ENCODE measurements at regions not wholly inside any gene's neighbourhood (a gene's known extent, or its start where the extent isn't known, plus 50 kb on each side); places are given as distances from the start of the nearest gene placed in this dataset.

DNA sequence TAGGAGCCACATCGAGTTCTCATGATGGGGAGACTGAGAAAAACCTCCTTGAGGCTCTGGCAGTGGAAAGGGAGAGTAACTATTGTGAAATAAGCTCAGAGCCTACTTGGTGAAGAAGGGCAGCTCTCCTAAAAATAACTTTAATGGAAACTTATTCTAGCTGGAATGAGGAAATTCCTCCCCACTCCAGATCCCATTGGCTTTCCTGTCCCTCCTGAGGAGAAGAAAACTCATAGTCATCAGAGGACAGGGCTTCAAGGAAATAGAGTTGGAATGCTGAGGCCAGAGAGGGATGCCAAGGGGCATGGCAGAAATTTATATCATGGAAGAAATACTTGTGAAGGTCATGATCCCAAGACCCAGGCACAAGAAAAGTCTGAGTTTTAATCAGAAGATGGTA, 70.7 kb upstream of the TAPT1 start:
- TF ChIP-seq EZH2 (IDR thresholded peaks at IDR 0.05; ENCODE audit: insufficient read depth, poor library complexity, severe bottlenecking) (no peak), EZH2phosphoT487 (IDR thresholded peaks at IDR 0.05; ENCODE audit: insufficient read depth, low read depth) (no peak)

All from GM23248 (cell line).